Peyer's patch (tissue), 4 donors: ENCODE measurements at regions not wholly inside any gene's neighbourhood (a gene's known extent, or its start where the extent isn't known, plus 50 kb on each side); places are given as distances from the start of the nearest gene placed in this dataset.

Experiments
- CTCF ChIP-seq, 6 experiments: fragments of 450-650 bp in 4 of 6; fragments of 200-600 bp in 2 of 6; sonication (generic) in 1 of 6; IDR thresholded peaks; one replicate each; pipeline ENCODE4 v1.5.1; 2017 to 2019; ENCODE audit warnings: antibody characterized with exemption in 6 of 6, mild to moderate bottlenecking in 3 of 6, moderate library complexity in 1 of 6
- POLR2A ChIP-seq, 2 donors: fragments of 450-650 bp; IDR thresholded peaks; one replicate each; pipeline ENCODE4 v1.5.1; 2017; ENCODE audit warnings: antibody characterized with exemption in 2 of 2, mild to moderate bottlenecking in 2 of 2, moderate library complexity in 2 of 2

GRCh38 chr15:57770495-57770894, 64.0 kb downstream of the POLR2M start:
- TF ChIP-seq CTCF (IDR thresholded peaks at IDR 0.05) (no peak), POLR2A (IDR thresholded peaks at IDR 0.05) (no peak)
